Karpas-422 (cell line): ENCODE measurements at regions not wholly inside any gene's neighbourhood (a gene's known extent, or its start where the extent isn't known, plus 50 kb on each side); places are given as distances from the start of the nearest gene placed in this dataset.

Source experiments
- DNase-seq: peaks from one replicate; pipeline ENCODE4 v3.0.0-alpha.2; 2015
- H2AFZ ChIP-seq: fragments of 200-600 bp; sonication (generic); 2 replicates; pipeline ENCODE4 v1.6.1; 2014; ENCODE audit warnings: antibody characterized with exemption, low read length, mixed read lengths
- H3K27ac ChIP-seq: fragments of 200-600 bp; sonication (generic); 2 replicates; pipeline ENCODE4 v1.5.1; 2014; ENCODE audit warnings: mild to moderate bottlenecking, low read length, moderate library complexity
- H3K27me3 ChIP-seq: fragments of 200-600 bp; sonication (generic); 2 replicates; pipeline ENCODE4 v1.6.1; 2014; ENCODE audit warnings: low read length, mixed read lengths
- H3K36me3 ChIP-seq: fragments of 200-600 bp; sonication (generic); 2 replicates; pipeline ENCODE4 v1.6.1; 2014; ENCODE audit warnings: low read length, mixed read lengths; ENCODE audit not compliant: insufficient read depth
- H3K4me1 ChIP-seq: fragments of 200-600 bp; sonication (generic); 2 replicates; pipeline ENCODE4 v1.6.1; 2014; ENCODE audit warnings: mild to moderate bottlenecking, low read length, mixed read lengths
- H3K4me2 ChIP-seq: fragments of 200-600 bp; sonication (generic); 2 replicates; pipeline ENCODE4 v1.6.1; 2014; ENCODE audit warnings: low read length, low read depth, mild to moderate bottlenecking; ENCODE audit not compliant: poor library complexity, severe bottlenecking
- H3K4me3 ChIP-seq: fragments of 200-600 bp; sonication (generic); 2 replicates; pipeline ENCODE4 v1.5.1; 2014; ENCODE audit warnings: mild to moderate bottlenecking, antibody characterized with exemption, low read length, mixed read lengths
- H3K79me2 ChIP-seq: fragments of 200-600 bp; sonication (generic); 2 replicates; pipeline ENCODE4 v1.6.1; 2014; ENCODE audit warnings: mild to moderate bottlenecking, low read length, mixed read lengths
- H3K9ac ChIP-seq: fragments of 200-600 bp; sonication (generic); 2 replicates; pipeline ENCODE4 v1.6.0; 2014; ENCODE audit warnings: low read length
- H3K9me2 ChIP-seq: fragments of 200-600 bp; sonication (generic), shearing (Covaris generic); replicated peaks from 2 replicates; pipeline ENCODE4 v1.6.0; 2014; ENCODE audit warnings: mild to moderate bottlenecking, low read length, moderate library complexity; ENCODE audit not compliant: insufficient read depth
- H3K9me3 ChIP-seq: fragments of 300-700, 200-600 bp; sonication (generic); 2 replicates; pipeline ENCODE4 v1.6.1; 2014; ENCODE audit warnings: low read length, mixed read lengths
- H4K20me1 ChIP-seq: fragments of 200-600 bp; sonication (generic); 2 replicates; pipeline ENCODE4 v1.6.1; 2014; ENCODE audit warnings: mild to moderate bottlenecking, antibody characterized with exemption, low read length, low read depth; ENCODE audit not compliant: insufficient read depth

- H3K9me2 ChIP-seq, result no peaks in the 10 kb centered on the region
- DNase-seq, result no peak
Measured at GRCh38 chr10:44468525-44468924, 83.6 kb upstream of the CXCL12 start.

DNA sequence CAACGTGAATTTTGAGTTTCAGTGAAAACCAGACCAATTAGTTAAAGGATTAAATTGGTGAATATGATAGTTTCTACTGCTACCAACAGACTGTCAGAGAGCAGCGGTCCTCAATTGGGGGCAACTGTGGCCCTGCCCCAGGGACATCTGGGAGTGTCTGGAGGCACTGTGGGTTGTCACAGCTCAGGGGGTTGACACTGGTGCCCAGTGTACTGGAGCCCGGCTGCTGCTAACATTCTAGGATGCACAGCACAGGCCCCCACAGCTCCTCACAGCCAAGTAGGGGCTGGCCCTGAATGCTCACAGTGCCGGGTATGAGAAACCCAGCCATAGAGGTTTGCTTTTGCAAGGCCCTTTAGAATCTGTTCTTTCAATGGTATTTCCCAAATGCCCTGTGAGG lies 84.1 kb upstream of the CXCL12 start:
- no peak overlapping the region for H2AFZ ChIP-seq
- no peaks in the 10 kb centered on the region for H3K27me3 ChIP-seq
- H3K27ac ChIP-seq, result no peak overlapping the region
- no peak for DNase-seq
- H3K9me2 ChIP-seq, result no peaks in the 10 kb centered on the region
- no peaks in the 10 kb centered on the region for H3K79me2 ChIP-seq
- H3K9me3 ChIP-seq, result no peaks in the 10 kb centered on the region
- H3K4me3 ChIP-seq, result no peak overlapping the region
- H4K20me1 ChIP-seq, result no peaks in the 10 kb centered on the region
- no peaks in the 10 kb centered on the region for H3K36me3 ChIP-seq
- H3K4me2 ChIP-seq, result no peak overlapping the region
- H3K4me1 ChIP-seq, result no peaks in the 10 kb centered on the region
- no peak overlapping the region for H3K9ac ChIP-seq

More at GRCh38 chr10:44468525-44468924, 83.6 kb upstream of the CXCL12 start:
- Histone ChIP-seq H3K27me3 (no peaks in the 10 kb centered on the region), H3K27ac (no peak overlapping the region), H3K36me3 (no peaks in the 10 kb centered on the region), H4K20me1 (no peaks in the 10 kb centered on the region), H3K4me3 (no peak overlapping the region), H3K9ac (no peak overlapping the region), H3K4me2 (no peak overlapping the region), H2AFZ (no peak overlapping the region), H3K4me1 (no peaks in the 10 kb centered on the region), H3K79me2 (no peaks in the 10 kb centered on the region), H3K9me3 (no peaks in the 10 kb centered on the region)

DNA sequence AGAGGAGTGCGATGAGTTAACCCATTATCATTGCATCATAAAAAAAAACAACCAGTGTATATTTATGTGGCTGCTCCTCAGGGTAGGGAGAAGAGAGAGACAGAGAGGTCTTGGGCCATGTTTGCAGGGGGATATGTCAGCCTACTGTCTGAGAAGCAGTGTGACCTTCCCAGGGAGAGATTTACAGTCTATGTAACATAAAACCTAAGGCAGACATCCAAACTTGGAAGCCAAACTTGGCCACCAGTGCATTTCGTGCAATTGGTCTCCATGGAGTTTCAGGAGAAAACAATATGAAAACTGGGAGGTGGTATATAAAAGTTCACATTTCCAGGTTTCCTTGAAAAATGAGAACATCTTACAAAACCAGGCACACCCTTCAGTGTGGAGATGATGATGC lies 85.9 kb upstream of the CXCL12 start:
- no peaks in the 10 kb centered on the region for H4K20me1 ChIP-seq
- H3K27ac ChIP-seq, result no peak overlapping the region
- H3K36me3 ChIP-seq, result no peaks in the 10 kb centered on the region
- no peaks in the 10 kb centered on the region for H3K79me2 ChIP-seq
- H3K9ac ChIP-seq, result no peak overlapping the region
- no peaks in the 10 kb centered on the region for H3K9me3 ChIP-seq
- H3K4me3 ChIP-seq, result no peak overlapping the region
- H3K27me3 ChIP-seq, result no peaks in the 10 kb centered on the region
- H3K4me2 ChIP-seq, result no peak overlapping the region
- no peaks in the 10 kb centered on the region for H3K9me2 ChIP-seq
- no peak overlapping the region for H2AFZ ChIP-seq
- DNase-seq, result no peak
- H3K4me1 ChIP-seq, result no peaks in the 10 kb centered on the region

GRCh38 chr10:44471410-44471809 lies 86.5 kb upstream of the CXCL12 start:
- Histone ChIP-seq H3K27ac (no peak overlapping the region), H4K20me1 (no peaks in the 10 kb centered on the region), H3K4me1 (no peaks in the 10 kb centered on the region), H3K79me2 (no peaks in the 10 kb centered on the region), H3K9ac (no peak overlapping the region), H2AFZ (no peak overlapping the region), H3K9me2 (no peaks in the 10 kb centered on the region), H3K9me3 (no peaks in the 10 kb centered on the region), H3K4me2 (no peak overlapping the region), H3K27me3 (no peaks in the 10 kb centered on the region), H3K36me3 (no peaks in the 10 kb centered on the region), H3K4me3 (no peak overlapping the region)
- DNase-seq, result no peak

GRCh38 chr10:44473146-44473545 lies 88.2 kb upstream of the CXCL12 start:
- Histone ChIP-seq H3K9me2 (no peaks in the 10 kb centered on the region), H3K4me1 (no peaks in the 10 kb centered on the region), H3K4me2 (no peak overlapping the region), H3K4me3 (no peak overlapping the region), H3K27ac (no peak overlapping the region), H3K79me2 (no peaks in the 10 kb centered on the region), H3K36me3 (no peaks in the 10 kb centered on the region), H3K9me3 (no peaks in the 10 kb centered on the region), H4K20me1 (no peaks in the 10 kb centered on the region), H3K27me3 (no peaks in the 10 kb centered on the region), H2AFZ (no peak overlapping the region), H3K9ac (no peak overlapping the region)
- no peak for DNase-seq

- DNase-seq, result no peak
- Histone ChIP-seq H3K4me3 (no peak overlapping the region), H3K9ac (no peak overlapping the region), H3K27ac (no peak overlapping the region), H4K20me1 (no peaks in the 10 kb centered on the region), H3K27me3 (no peaks in the 10 kb centered on the region), H3K4me1 (no peaks in the 10 kb centered on the region), H3K79me2 (no peaks in the 10 kb centered on the region), H3K36me3 (no peaks in the 10 kb centered on the region), H2AFZ (no peak overlapping the region), H3K9me2 (no peaks in the 10 kb centered on the region), H3K4me2 (no peak overlapping the region), H3K9me3 (no peaks in the 10 kb centered on the region)
Measured at GRCh38 chr10:44476409-44477045, 91.6 kb upstream of the CXCL12 start.

DNA sequence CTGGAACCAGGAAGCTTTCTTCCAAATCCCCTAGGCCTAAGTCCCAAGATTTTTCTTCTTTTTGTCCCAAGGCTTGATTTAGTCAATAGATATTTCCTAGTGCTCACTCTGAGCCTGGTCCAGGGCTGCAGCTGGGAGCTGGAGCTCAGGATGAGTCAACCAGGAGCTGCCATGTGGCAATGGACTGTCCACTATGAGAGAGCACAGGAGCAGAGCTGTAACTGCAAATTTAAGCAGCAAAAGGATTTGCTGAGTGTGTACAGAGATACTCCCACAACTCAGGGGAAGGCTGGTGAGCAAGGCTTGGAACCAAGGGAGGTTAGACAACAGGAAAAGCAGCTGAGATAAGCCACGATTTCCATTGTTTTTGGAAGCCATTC lies 92.1 kb upstream of the CXCL12 start:
- no peak for DNase-seq
- Histone ChIP-seq H3K27me3 (no peaks in the 10 kb centered on the region), H3K4me3 (no peak overlapping the region), H3K27ac (no peak overlapping the region), H3K4me2 (no peak overlapping the region), H3K9me3 (no peaks in the 10 kb centered on the region), H3K79me2 (no peaks in the 10 kb centered on the region), H3K36me3 (no peaks in the 10 kb centered on the region), H3K4me1 (no peaks in the 10 kb centered on the region), H4K20me1 (no peaks in the 10 kb centered on the region), H3K9me2 (no peaks in the 10 kb centered on the region), H3K9ac (no peak overlapping the region), H2AFZ (no peak overlapping the region)

- no peaks in the 10 kb centered on the region for H4K20me1 ChIP-seq
- H3K27me3 ChIP-seq, result no peaks in the 10 kb centered on the region
- no peak overlapping the region for H3K4me2 ChIP-seq
- no peak overlapping the region for H3K4me3 ChIP-seq
- no peaks in the 10 kb centered on the region for H3K9me3 ChIP-seq
- H3K9ac ChIP-seq, result no peak overlapping the region
- no peak for DNase-seq
- H3K79me2 ChIP-seq, result no peaks in the 10 kb centered on the region
- H3K4me1 ChIP-seq, result no peaks in the 10 kb centered on the region
- H3K27ac ChIP-seq, result no peak overlapping the region
- H3K36me3 ChIP-seq, result no peaks in the 10 kb centered on the region
- H2AFZ ChIP-seq, result no peak overlapping the region
- no peaks in the 10 kb centered on the region for H3K9me2 ChIP-seq
Measured at GRCh38 chr10:44478040-44478439, 93.1 kb upstream of the CXCL12 start.
